ENCODE measurements at regions not wholly inside any gene's neighbourhood (a gene's known extent, or its start where the extent isn't known, plus 50 kb on each side); places are given as distances from the start of the nearest gene placed in this dataset.

DNA sequence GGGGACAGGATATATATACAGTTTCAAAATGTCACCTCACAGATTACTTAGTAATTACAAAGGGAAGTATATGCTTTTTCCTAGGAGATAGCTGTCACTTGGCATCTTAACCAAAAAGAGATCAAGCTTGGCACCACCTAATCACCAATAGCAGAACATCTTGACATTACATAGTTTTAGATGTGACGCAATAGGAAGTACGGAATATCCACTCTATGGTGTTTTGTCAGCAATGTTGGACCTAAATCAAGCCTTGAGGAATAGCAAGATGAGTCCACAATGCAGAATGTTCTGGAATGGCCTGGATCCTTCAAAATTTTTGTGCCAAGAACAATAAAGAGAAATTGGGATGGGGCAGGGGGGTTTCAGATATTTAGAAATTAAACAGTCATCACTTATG is 1488.2 kb downstream of the FSTL5 start:
- intact Hi-C loops (cut with DNase I): no loop called here
- 98% methylated on average over 2 of the region's 2 CpGs for WGBS, 2 donors
- TF ChIP-seq POLR2A (IDR thresholded peaks at IDR 0.05) (no peak), CTCF (IDR thresholded peaks at IDR 0.05) (no peak)

DNA sequence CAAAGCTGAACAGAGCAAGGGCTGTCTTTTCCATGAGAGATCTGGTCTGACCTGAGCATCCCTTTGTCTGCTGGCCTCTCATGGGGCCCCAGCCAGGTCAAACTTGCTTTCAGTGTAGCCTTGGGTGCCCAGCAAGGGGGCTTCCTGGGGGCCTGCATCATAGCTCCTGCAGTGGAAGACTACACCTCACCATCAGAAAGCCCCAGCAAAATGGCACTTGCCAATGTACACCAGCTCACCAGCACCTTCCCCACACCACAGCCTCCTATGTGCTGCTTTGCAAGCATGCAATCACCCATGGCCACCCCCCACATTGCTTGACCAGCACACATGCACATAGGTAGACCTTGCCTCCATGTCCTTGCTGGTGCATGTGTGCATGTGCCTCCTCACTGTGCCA is 1478.1 kb downstream of the FSTL5 start:
- H3K27me3 ChIP-seq: no peaks in the 10 kb centered on the region
- intact Hi-C loops (cut with DNase I): no loop called here
- no peak overlapping the region for H3K27ac ChIP-seq
- H3K36me3 ChIP-seq: no peaks in the 10 kb centered on the region
- no peaks in the 10 kb centered on the region for H3K4me1 ChIP-seq
- H3K9me3 ChIP-seq: no peaks in the 10 kb centered on the region
- DNase-seq: no peak
- TF ChIP-seq CTCF (IDR thresholded peaks at IDR 0.05): no peak
- TF ChIP-seq POLR2A (IDR thresholded peaks at IDR 0.05): no peak
- H3K4me3 ChIP-seq (replicated peaks in 1 of 3): no peak overlapping the region

More for the DNA sequence above, 1488.2 kb downstream of the FSTL5 start:
- DNase-seq: no peak
- no peaks in the 10 kb centered on the region for H3K4me1 ChIP-seq
- H3K4me3 ChIP-seq (replicated peaks in 1 of 3): no peak overlapping the region
- H3K27me3 ChIP-seq: no peaks in the 10 kb centered on the region
- no peaks in the 10 kb centered on the region for H3K36me3 ChIP-seq
- H3K27ac ChIP-seq: no peak overlapping the region
- H3K9me3 ChIP-seq: no peaks in the 10 kb centered on the region

GRCh38 chr4:160701671-160702070 is 1462.1 kb downstream of the FSTL5 start:
- no peaks in the 10 kb centered on the region for H3K9me3 ChIP-seq
- DNase-seq: no peak
- no peak overlapping the region for H3K27ac ChIP-seq
- no peaks in the 10 kb centered on the region for H3K36me3 ChIP-seq
- 58 to 68% methylated on average over 4 of the region's 4 CpGs for WGBS, 2 donors
- H3K27me3 ChIP-seq: no peaks in the 10 kb centered on the region
- no peaks in the 10 kb centered on the region for H3K4me1 ChIP-seq
- TF ChIP-seq POLR2A (IDR thresholded peaks at IDR 0.05) (no peak), CTCF (IDR thresholded peaks at IDR 0.05) (no peak)
- intact Hi-C loops (cut with DNase I): no loop called here
- no peak overlapping the region for H3K4me3 ChIP-seq (replicated peaks in 1 of 3)

DNA sequence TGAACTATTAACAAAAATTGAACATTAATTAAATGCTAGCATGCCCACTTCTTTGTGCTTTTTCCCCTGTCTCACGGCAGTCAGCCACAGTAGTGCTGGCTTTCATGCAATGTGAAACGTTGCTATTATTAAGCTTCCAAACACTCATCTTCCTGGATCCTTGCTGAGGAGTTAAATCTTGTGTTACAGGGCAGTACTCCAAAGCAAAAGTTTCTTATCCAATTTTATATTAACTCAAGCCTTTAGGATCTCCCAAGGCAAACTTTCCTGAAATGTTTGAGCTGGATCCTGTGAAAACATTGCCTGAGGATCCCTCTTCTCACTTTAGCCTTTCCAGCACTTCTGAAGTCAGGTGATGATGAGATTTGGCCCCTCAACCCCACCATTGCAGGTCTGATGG is 1454.8 kb downstream of the FSTL5 start:
- TF ChIP-seq POLR2A (IDR thresholded peaks at IDR 0.05): no peak
- no peak for TF ChIP-seq CTCF (IDR thresholded peaks at IDR 0.05)
- intact Hi-C loops (cut with DNase I): no loop called here
- H3K4me3 ChIP-seq (replicated peaks in 1 of 3): no peak overlapping the region
- no peaks in the 10 kb centered on the region for H3K9me3 ChIP-seq
- DNase-seq: no peak
- no peaks in the 10 kb centered on the region for H3K27me3 ChIP-seq
- no peak overlapping the region for H3K27ac ChIP-seq
- H3K36me3 ChIP-seq: no peaks in the 10 kb centered on the region
- 59 to 65% methylated on average over 2 of the region's 2 CpGs for WGBS, 2 donors
- H3K4me1 ChIP-seq: no peaks in the 10 kb centered on the region

- DNase-seq: no peak
- intact Hi-C loops (cut with DNase I): no loop called here
- Histone ChIP-seq H3K4me3 (replicated peaks in 1 of 3) (no peak overlapping the region), H3K27me3 (no peaks in the 10 kb centered on the region), H3K36me3 (no peaks in the 10 kb centered on the region), H3K9me3 (no peaks in the 10 kb centered on the region), H3K27ac (no peak overlapping the region), H3K4me1 (no peaks in the 10 kb centered on the region)
- WGBS, 2 donors: 77 to 93% methylated on average over 1 of the region's 1 CpG
- no peak for TF ChIP-seq CTCF (IDR thresholded peaks at IDR 0.05)
- TF ChIP-seq POLR2A (IDR thresholded peaks at IDR 0.05): no peak
Measured at GRCh38 chr4:160709546-160709945, 1454.3 kb downstream of the FSTL5 start.
